ENCODE measurements at regions not wholly inside any gene's neighbourhood (a gene's known extent, or its start where the extent isn't known, plus 50 kb on each side); places are given as distances from the start of the nearest gene placed in this dataset.

DNA sequence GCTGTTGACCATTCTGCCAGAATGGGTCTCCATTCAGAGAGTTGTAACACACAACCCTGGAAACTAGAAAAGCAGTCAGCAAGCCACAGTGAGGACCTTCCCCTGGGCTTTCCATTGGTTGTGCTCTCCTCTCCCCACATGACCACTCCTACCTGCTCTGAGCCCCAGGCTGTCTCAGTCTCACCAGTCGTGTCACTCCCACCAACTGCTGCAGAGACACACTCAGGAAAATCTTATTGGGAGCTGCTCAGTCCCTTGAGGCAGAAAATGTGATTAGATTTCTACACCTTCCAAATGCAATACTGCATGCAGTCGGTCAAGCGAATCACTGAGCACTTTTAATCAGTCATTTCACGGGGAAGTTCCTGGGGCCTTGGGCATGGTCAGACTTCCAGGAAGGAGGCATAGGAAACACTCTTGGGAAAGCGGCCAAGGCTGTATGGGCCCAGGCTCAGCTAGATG lies 284.2 kb upstream of the NMUR2 start:
- FAIRE-seq (no peak), DNase-seq (ENCODE audit: low read depth, low spot score) (no peak)
- Histone ChIP-seq H3K4me3 (ENCODE audit: control insufficient read depth in 2 of 3, extremely low read depth in 1 of 3, insufficient read depth in 2 of 3, low read depth in 1 of 3, low read length in 3 of 3) (no peak overlapping the region), H3K9ac (ENCODE audit: control insufficient read depth, extremely low read depth, insufficient read depth, low read length) (no peak overlapping the region), H3K36me3 (ENCODE audit: control insufficient read depth in 2 of 2, extremely low read depth in 1 of 2, insufficient read depth in 2 of 2, low read length in 2 of 2) (no peaks in the 10 kb centered on the region), H4K20me1 (ENCODE audit: control insufficient read depth, extremely low read depth, insufficient read depth, low read length) (no peaks in the 10 kb centered on the region), H3K79me2 (ENCODE audit: control insufficient read depth, insufficient read depth, low read length) (no peaks in the 10 kb centered on the region), H3K27me3 (ENCODE audit: control insufficient read depth, extremely low read depth, insufficient read depth, low read length) (no peaks in the 10 kb centered on the region), H3K9me1 (ENCODE audit: control insufficient read depth, extremely low read depth, insufficient read depth, low read length) (no peaks in the 10 kb centered on the region), H3K27ac (ENCODE audit: control insufficient read depth, insufficient read depth, low read length) (peak overlapping the region; percentile 34), H3K4me1 (ENCODE audit: control insufficient read depth, extremely low read depth, insufficient read depth, low read length) (peaks cover 12% of the 10 kb centered on the region), H3K4me2 (ENCODE audit: control insufficient read depth, extremely low read depth, insufficient read depth, low read depth, low read length) (peak overlapping the region; percentile 62), H3K9me3 (ENCODE audit: control insufficient read depth, low read depth, low read length) (no peaks in the 10 kb centered on the region), H2AFZ (ENCODE audit: control insufficient read depth, low read length) (no peak overlapping the region)
- dilution Hi-C loops (cut with MboI; ENCODE audit: extremely low pct_ligation_motif_present, low sequenced_read_pairs): no loop called here
- no peak for TF ChIP-seq EZH2 (IDR thresholded peaks at IDR 0.05; ENCODE audit: low read length)
- TF ChIP-seq, protein P1, sequence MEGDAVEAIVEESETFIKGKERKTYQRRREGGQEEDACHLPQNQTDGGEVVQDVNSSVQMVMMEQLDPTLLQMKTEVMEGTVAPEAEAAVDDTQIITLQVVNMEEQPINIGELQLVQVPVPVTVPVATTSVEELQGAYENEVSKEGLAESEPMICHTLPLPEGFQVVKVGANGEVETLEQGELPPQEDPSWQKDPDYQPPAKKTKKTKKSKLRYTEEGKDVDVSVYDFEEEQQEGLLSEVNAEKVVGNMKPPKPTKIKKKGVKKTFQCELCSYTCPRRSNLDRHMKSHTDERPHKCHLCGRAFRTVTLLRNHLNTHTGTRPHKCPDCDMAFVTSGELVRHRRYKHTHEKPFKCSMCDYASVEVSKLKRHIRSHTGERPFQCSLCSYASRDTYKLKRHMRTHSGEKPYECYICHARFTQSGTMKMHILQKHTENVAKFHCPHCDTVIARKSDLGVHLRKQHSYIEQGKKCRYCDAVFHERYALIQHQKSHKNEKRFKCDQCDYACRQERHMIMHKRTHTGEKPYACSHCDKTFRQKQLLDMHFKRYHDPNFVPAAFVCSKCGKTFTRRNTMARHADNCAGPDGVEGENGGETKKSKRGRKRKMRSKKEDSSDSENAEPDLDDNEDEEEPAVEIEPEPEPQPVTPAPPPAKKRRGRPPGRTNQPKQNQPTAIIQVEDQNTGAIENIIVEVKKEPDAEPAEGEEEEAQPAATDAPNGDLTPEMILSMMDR (optimal IDR thresholded peaks at IDR 0.05 in 1 of 3, IDR thresholded peaks at IDR 0.05 in 1 of 3, conservative IDR thresholded peaks at IDR 0.05 in 1 of 3; ENCODE audit: extremely low read depth in 1 of 3, insufficient read depth in 2 of 3, low read length in 3 of 3): no peak

DNA sequence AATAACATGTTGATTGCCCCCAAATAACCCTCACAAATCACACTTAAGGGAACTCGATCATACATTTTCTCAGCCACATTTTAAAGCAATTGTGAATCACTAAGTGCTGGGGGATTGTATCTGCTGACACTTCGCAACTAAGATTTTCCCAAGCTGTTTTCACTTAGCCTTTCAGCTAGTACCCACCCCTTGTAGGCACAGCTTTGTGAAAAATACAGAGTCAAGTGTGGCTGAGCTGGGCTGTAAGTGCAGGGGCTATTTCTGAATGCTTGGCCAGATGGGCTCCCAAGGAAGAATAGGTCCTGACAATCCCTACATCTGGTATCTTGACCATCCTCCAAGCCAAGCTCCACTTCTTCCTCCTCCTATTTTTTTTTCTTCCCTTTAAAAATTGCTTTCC lies 289.2 kb upstream of the NMUR2 start:
- Histone ChIP-seq H3K79me2 (ENCODE audit: control insufficient read depth, insufficient read depth, low read length) (no peaks in the 10 kb centered on the region), H3K9ac (ENCODE audit: control insufficient read depth, extremely low read depth, insufficient read depth, low read length) (no peak overlapping the region), H3K4me3 (ENCODE audit: control insufficient read depth in 2 of 3, extremely low read depth in 1 of 3, insufficient read depth in 2 of 3, low read depth in 1 of 3, low read length in 3 of 3) (no peak overlapping the region), H3K4me1 (ENCODE audit: control insufficient read depth, extremely low read depth, insufficient read depth, low read length) (peaks cover 6% of the 10 kb centered on the region), H2AFZ (ENCODE audit: control insufficient read depth, low read length) (no peak overlapping the region), H3K36me3 (ENCODE audit: control insufficient read depth in 2 of 2, extremely low read depth in 1 of 2, insufficient read depth in 2 of 2, low read length in 2 of 2) (no peaks in the 10 kb centered on the region), H4K20me1 (ENCODE audit: control insufficient read depth, extremely low read depth, insufficient read depth, low read length) (no peaks in the 10 kb centered on the region), H3K9me1 (ENCODE audit: control insufficient read depth, extremely low read depth, insufficient read depth, low read length) (no peaks in the 10 kb centered on the region), H3K4me2 (ENCODE audit: control insufficient read depth, extremely low read depth, insufficient read depth, low read depth, low read length) (no peak overlapping the region), H3K9me3 (ENCODE audit: control insufficient read depth, low read depth, low read length) (no peaks in the 10 kb centered on the region), H3K27me3 (ENCODE audit: control insufficient read depth, extremely low read depth, insufficient read depth, low read length) (no peaks in the 10 kb centered on the region), H3K27ac (ENCODE audit: control insufficient read depth, insufficient read depth, low read length) (no peak overlapping the region)
- dilution Hi-C loops (cut with MboI; ENCODE audit: extremely low pct_ligation_motif_present, low sequenced_read_pairs): no loop called here
- no peak for FAIRE-seq
- TF ChIP-seq, protein P1 (optimal IDR thresholded peaks at IDR 0.05 in 1 of 3, IDR thresholded peaks at IDR 0.05 in 1 of 3, conservative IDR thresholded peaks at IDR 0.05 in 1 of 3; ENCODE audit: extremely low read depth in 1 of 3, insufficient read depth in 2 of 3, low read length in 3 of 3): no peak
- no peak for TF ChIP-seq EZH2 (IDR thresholded peaks at IDR 0.05; ENCODE audit: low read length)
- DNase-seq (ENCODE audit: low read depth, low spot score): no peak
